ENCODE measurements at regions not wholly inside any gene's neighbourhood (a gene's known extent, or its start where the extent isn't known, plus 50 kb on each side); places are given as distances from the start of the nearest gene placed in this dataset.

- no peak for TF ChIP-seq CTCF (IDR thresholded peaks at IDR 0.05)
These were observed 137.4 kb upstream of the IL12B start for GRCh38 chr5:159467666-159468065.

DNA sequence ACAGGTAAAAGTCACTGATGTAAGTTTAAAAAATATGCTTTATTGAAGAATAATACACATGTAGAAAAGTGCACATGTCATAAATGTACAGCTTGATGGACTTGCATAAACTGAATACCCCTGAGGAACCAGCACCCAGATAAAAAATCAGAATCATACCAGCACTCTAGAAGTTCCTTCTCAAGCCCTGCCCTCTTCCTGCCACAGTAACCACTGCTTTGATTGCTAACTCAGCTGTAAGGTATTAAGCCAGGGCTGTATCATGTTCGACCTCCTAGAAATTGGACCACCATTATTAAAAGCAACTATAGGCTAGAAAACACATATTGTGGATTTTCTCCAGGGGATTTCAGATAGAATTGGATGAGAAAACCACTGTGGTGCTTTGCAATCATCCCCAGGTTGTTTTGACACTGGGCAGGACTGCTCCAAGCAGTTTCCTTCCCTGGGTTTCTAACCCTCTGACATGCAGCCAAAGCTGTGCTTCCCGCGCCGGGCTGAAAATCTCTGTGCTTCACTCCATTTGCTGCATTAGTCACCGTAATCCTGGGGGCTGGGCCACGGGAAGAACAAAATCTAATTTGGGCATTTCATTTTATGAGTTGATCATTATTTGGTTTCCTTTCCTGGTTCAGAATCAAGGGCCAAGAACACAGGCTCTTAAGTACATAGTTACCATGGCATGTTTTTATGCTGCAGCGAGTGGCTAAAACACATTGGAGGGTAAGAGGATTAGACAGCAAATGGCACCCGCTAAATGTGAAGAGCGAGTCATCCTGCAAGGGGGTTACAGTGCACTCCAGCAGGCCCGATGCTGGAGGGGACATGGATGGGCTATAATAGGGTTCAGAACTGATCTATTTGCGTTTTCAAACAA is 139.4 kb upstream of the IL12B start:
- TF ChIP-seq CTCF (IDR thresholded peaks at IDR 0.05), result no peak

GRCh38 chr5:159471904-159472303 is 141.6 kb upstream of the IL12B start:
- TF ChIP-seq CTCF (IDR thresholded peaks at IDR 0.05), result no peak

DNA sequence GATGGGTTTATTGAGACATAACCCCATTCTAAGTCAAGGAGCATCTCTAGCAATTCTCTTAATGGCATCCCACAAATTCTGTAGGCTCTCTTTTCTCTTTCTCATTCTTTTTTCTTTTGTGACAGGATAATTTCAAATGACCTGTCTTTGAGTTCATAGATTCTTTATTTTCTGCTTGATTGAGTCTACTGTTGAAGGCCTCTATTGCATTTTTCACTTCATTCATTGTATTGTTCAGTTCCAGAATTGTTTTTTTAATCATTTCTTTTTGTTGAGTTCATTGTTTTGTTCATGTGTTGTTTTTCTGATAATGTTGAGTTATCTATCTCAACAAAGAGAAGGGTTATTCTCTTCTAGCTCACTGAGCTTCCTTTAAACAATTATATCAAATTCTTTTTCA is 144.7 kb upstream of the IL12B start:
- no peak for TF ChIP-seq CTCF (IDR thresholded peaks at IDR 0.05)

DNA sequence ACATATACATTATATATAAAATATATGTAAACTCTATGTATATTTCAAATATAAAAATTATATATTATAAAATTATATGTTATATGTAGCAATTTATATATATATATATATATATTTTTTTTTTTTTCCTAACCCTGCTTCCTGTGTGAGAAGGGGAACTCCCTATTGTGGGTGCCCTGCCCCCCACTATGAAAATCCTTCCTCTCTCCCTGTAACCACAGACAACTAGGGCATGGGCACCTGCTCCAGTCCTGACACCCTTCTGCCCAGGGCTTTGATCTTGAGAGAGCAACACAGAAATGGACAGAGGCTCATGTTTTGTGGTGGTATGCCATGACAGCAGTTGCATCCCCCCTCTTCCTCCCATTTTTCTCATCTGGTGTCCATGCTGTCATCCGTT is 148.7 kb upstream of the IL12B start:
- TF ChIP-seq CTCF (IDR thresholded peaks at IDR 0.05), result no peak

GRCh38 chr5:159480849-159481248 is 150.6 kb upstream of the IL12B start:
- no peak for TF ChIP-seq CTCF (IDR thresholded peaks at IDR 0.05)

DNA sequence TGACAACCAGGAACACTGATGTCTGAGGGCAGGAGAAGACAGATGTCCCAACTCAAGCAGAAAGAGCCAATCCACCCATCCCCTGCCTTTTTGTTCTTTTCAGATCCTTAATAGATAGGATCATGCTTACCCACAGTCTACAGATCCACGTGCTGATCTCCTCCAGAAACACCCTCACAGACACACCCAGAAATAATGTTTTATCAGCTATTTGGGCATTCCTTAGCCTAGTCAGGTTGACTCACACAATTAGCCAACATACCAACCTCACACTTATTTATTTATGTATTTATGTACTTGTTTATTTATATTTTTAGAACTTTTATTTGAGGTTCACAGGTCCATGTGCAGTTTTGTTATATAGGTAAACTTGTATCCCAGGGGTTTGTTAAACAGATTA is 151.5 kb upstream of the IL12B start:
- no peak for TF ChIP-seq CTCF (IDR thresholded peaks at IDR 0.05)

All from LNCAP (cell line).